PC-3 (cell line): ENCODE measurements at regions not wholly inside any gene's neighbourhood (a gene's known extent, or its start where the extent isn't known, plus 50 kb on each side); places are given as distances from the start of the nearest gene placed in this dataset.

Experiments
- ATAC-seq: fragments of 200-7000 bp; cut with Tn5 transposase; 2 replicates; pipeline ENCODE4 v1.9.1; 2020; ENCODE audit warnings: mild to moderate bottlenecking, moderate library complexity
- BruUV-seq: library from RNA; stranded (reverse); fragments of 400-500 nt; replicated peaks from 2 replicates; lab custom pipeline; 2021; lab: Mats Ljungman, UMichigan
- CTCF ChIA-PET: fragments of 300-600 bp; sonication (Branson Sonifier 250); formaldehyde crosslinking; loops from one replicate; lab custom pipeline; 2022; ENCODE audit warnings: antibody characterized with exemption; lab: Charles Lee
- POLR2A ChIA-PET: fragments of 300-600 bp; sonication (Branson Sonifier 250); formaldehyde crosslinking; loops from one replicate; lab custom pipeline; 2022; ENCODE audit warnings: antibody characterized with exemption; ENCODE audit not compliant: unreplicated experiment; lab: Charles Lee
- DNase-seq: peaks from one replicate; pipeline ENCODE4 v3.0.0-alpha.2; 2015
- H2AFZ ChIP-seq: fragments of 300-600 bp; sonication (generic); 2 replicates; pipeline ENCODE4 v1.6.0; 2016; ENCODE audit warnings: antibody characterized with exemption, low read length
- H3F3A ChIP-seq: fragments of 300-600 bp; sonication (generic); one replicate; pipeline ENCODE4 v1.6.0; 2017; ENCODE audit warnings: antibody characterized with exemption, low read length, control low read depth, mild to moderate bottlenecking; ENCODE audit not compliant: unreplicated experiment
- H3K27ac ChIP-seq: fragments of 300-600 bp; sonication (generic); 2 replicates; pipeline ENCODE4 v1.5.1; 2016; ENCODE audit warnings: mild to moderate bottlenecking, low read length
- H3K27me3 ChIP-seq: fragments of 300-600 bp; sonication (generic); 2 replicates; pipeline ENCODE4 v1.6.1; 2016; ENCODE audit warnings: low read length, mixed read lengths
- H3K36me3 ChIP-seq: fragments of 300-600 bp; sonication (generic); 2 replicates; pipeline ENCODE4 v1.6.1; 2016; ENCODE audit warnings: low read depth, mixed run types, low read length, mixed read lengths
- H3K4me1 ChIP-seq: fragments of 300-600 bp; sonication (generic); 2 replicates; pipeline ENCODE4 v1.5.1; 2016; ENCODE audit warnings: low read length; ENCODE audit not compliant: insufficient read depth
- H3K4me2 ChIP-seq: fragments of 300-600 bp; sonication (generic); 2 replicates; pipeline ENCODE4 v1.6.0; 2016; ENCODE audit warnings: low read length
- H3K4me3 ChIP-seq: fragments of 300-600 bp; sonication (generic); 2 replicates; pipeline ENCODE4 v1.5.1; 2016; ENCODE audit warnings: mild to moderate bottlenecking, low read length, mixed read lengths
- H3K79me2 ChIP-seq: fragments of 300-600 bp; sonication (generic); 2 replicates; pipeline ENCODE4 v1.6.1; 2017; ENCODE audit warnings: low read length, mixed read lengths
- H3K9ac ChIP-seq: fragments of 300-600 bp; sonication (generic); 2 replicates; pipeline ENCODE4 v1.6.0; 2016; ENCODE audit warnings: mild to moderate bottlenecking, low read length
- H3K9me2 ChIP-seq: fragments of 300-600 bp; sonication (generic); replicated peaks from 2 replicates; pipeline ENCODE4 v1.6.1; 2016; ENCODE audit warnings: mixed run types, low read length, mixed read lengths
- H3K9me3 ChIP-seq: fragments of 300-600 bp; sonication (generic); 2 replicates; pipeline ENCODE4 v1.6.1; 2016; ENCODE audit warnings: low read length, mixed read lengths
- H4K20me1 ChIP-seq: fragments of 300-600 bp; sonication (generic); 2 replicates; pipeline ENCODE4 v1.6.1; 2016; ENCODE audit warnings: low read length, mixed read lengths
- CTCF ChIP-seq: fragments of 300-600 bp; sonication (generic); conservative IDR thresholded peaks from 2 replicates; pipeline ENCODE4 v1.5.1; 2017; ENCODE audit warnings: antibody characterized with exemption, low read depth, mild to moderate bottlenecking, low read length
- EZH2 ChIP-seq: fragments of 300-600 bp; sonication (generic); IDR thresholded peaks from one replicate; pipeline ENCODE4 v1.6.1; 2017; ENCODE audit warnings: antibody characterized with exemption, mild to moderate bottlenecking, low read length; ENCODE audit not compliant: unreplicated experiment
- EZH2phosphoT487 ChIP-seq: fragments of 300-600 bp; sonication (generic); IDR thresholded peaks from 2 replicates; pipeline ENCODE4 v1.6.1; 2018; ENCODE audit warnings: mild to moderate bottlenecking, antibody characterized with exemption, low read length, borderline replicate concordance
- intact Hi-C: fragments of 100-400 bp; cut with micrococcal nuclease; formaldehyde crosslinking; loops from 2 replicates; pipeline ENCODE4 v1.9.0; 2023

- H3K4me2 ChIP-seq: no peak overlapping the region
- peak; percentile 8 for DNase-seq
- no peak overlapping the region for H3K4me3 ChIP-seq
- H3K4me1 ChIP-seq: peaks cover 6% of the 10 kb centered on the region; the same call in 1 of the 2 replicates
- ATAC-seq: peak; percentile 57
- H3K27ac ChIP-seq: no peak overlapping the region
- ChIA-PET CTCF (no interaction called here), POLR2A (no interaction called here)
- no peaks in the 10 kb centered on the region for H3K27me3 ChIP-seq
- no TSS peak for BruUV-seq
- TF ChIP-seq CTCF: no peak
- TF ChIP-seq EZH2phosphoT487: no peak
- TF ChIP-seq EZH2: no peak
- H3K36me3 ChIP-seq: no peaks in the 10 kb centered on the region
- no peak overlapping the region for H2AFZ ChIP-seq
- no peaks in the 10 kb centered on the region for H4K20me1 ChIP-seq
- H3K79me2 ChIP-seq: no peaks in the 10 kb centered on the region
- no peaks in the 10 kb centered on the region for H3K9me3 ChIP-seq
- H3K9ac ChIP-seq: no peak overlapping the region
- intact Hi-C loops: no loop called here
- H3F3A ChIP-seq: no peaks in the 10 kb centered on the region
- H3K9me2 ChIP-seq: no peaks in the 10 kb centered on the region
These were observed 178.7 kb upstream of the ANKRD28 start for GRCh38 chr3:15976524-15976923.

- Histone ChIP-seq H3K36me3 (no peaks in the 10 kb centered on the region), H3K4me2 (no peak overlapping the region), H3F3A (no peaks in the 10 kb centered on the region), H3K9me2 (no peaks in the 10 kb centered on the region), H3K27me3 (no peaks in the 10 kb centered on the region), H3K79me2 (no peaks in the 10 kb centered on the region), H3K4me1 (peaks cover 10% of the 10 kb centered on the region; the same call in 1 of the 2 replicates), H3K9ac (no peak overlapping the region), H4K20me1 (no peaks in the 10 kb centered on the region), H2AFZ (0 out of 2 replicates have a peak overlapping the region, but pooled peaks have one; percentile 4), H3K4me3 (no peak overlapping the region), H3K27ac (no peak overlapping the region), H3K9me3 (no peaks in the 10 kb centered on the region)
- DNase-seq (no peak), ATAC-seq (no peak)
- intact Hi-C loops: no loop called here
- TF ChIP-seq CTCF: no peak
- TF ChIP-seq EZH2: no peak
- no peak for TF ChIP-seq EZH2phosphoT487
- ChIA-PET CTCF (no interaction called here), POLR2A (no interaction called here)
- BruUV-seq: no TSS peak
These were observed 179.3 kb upstream of the ANKRD28 start for GRCh38 chr3:15977090-15977489.

- Histone ChIP-seq H3K36me3 (no peaks in the 10 kb centered on the region), H3K9me2 (no peaks in the 10 kb centered on the region), H3K9me3 (no peaks in the 10 kb centered on the region), H3K27ac (no peak overlapping the region), H3K27me3 (no peaks in the 10 kb centered on the region), H3K9ac (no peak overlapping the region), H2AFZ (no peak overlapping the region), H3K4me1 (peaks cover 16% of the 10 kb centered on the region; the same call in 1 of the 2 replicates), H3K79me2 (no peaks in the 10 kb centered on the region), H3F3A (no peaks in the 10 kb centered on the region), H4K20me1 (no peaks in the 10 kb centered on the region), H3K4me3 (no peak overlapping the region), H3K4me2 (no peak overlapping the region)
- ATAC-seq: no peak
- ChIA-PET CTCF (interaction anchor here (0.6 kb wide), 1 partner anchor 235 kb away, joined by 5 read pairs; no protein-coding TSS in a partner anchor), POLR2A (no interaction called here)
- no peak for TF ChIP-seq CTCF
- intact Hi-C loops: no loop called here
- DNase-seq: no peak
- no TSS peak for BruUV-seq
These were observed 179.9 kb upstream of the ANKRD28 start for GRCh38 chr3:15977598-15978232.
